GM12873 (cell line): ENCODE measurements at regions not wholly inside any gene's neighbourhood (a gene's known extent, or its start where the extent isn't known, plus 50 kb on each side); places are given as distances from the start of the nearest gene placed in this dataset.

Source experiments
- CTCF ChIP-seq: IDR thresholded peaks from 2 replicates; pipeline ENCODE4 v1.5.1; 2012; ENCODE audit warnings: low read depth, mild to moderate bottlenecking, moderate library complexity, low read length, control low read depth; ENCODE audit not compliant: insufficient read depth; ENCODE audit errors: missing control alignments

- no peak for TF ChIP-seq CTCF
Observed at GRCh38 chr11:127926721-127927120, 660.6 kb downstream of the ETS1 start.

- TF ChIP-seq CTCF = no peak
Observed at GRCh38 chr11:127925475-127925874, 661.9 kb downstream of the ETS1 start.

GRCh38 chr11:127919206-127920000, 668.0 kb downstream of the ETS1 start:
- TF ChIP-seq CTCF = no peak

- TF ChIP-seq CTCF = no peak
Observed at GRCh38 chr11:127902382-127902781, 685.0 kb downstream of the ETS1 start.

- TF ChIP-seq CTCF = no peak
Observed at GRCh38 chr11:127898422-127899365, 688.7 kb downstream of the ETS1 start.

- no peak for TF ChIP-seq CTCF
Observed at GRCh38 chr11:127895776-127896175, 691.6 kb downstream of the ETS1 start.

GRCh38 chr11:127894316-127894715, 693.0 kb downstream of the ETS1 start:
- no peak for TF ChIP-seq CTCF
